ENCODE measurements at regions not wholly inside any gene's neighbourhood (a gene's known extent, or its start where the extent isn't known, plus 50 kb on each side); places are given as distances from the start of the nearest gene placed in this dataset.

DNA sequence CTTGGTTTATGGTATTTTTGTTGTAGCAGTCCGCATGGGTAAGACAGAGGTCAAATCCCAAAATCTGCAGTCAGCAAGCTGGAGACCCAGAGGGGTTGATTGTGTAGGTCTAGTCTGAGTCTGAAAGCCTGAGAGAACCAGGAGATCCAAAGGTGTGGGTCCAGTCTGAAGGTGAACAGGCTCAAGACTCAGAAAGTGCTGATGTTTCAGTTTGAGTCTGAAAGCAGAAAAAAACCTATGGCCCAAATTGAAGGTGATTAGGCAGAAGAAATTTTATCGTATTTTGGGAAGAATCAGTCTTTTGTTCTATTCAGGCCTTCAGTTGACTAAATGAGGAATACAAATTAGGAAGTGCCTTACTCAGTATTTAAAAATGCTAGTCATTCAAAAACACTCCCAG lies 807.8 kb upstream of the FOXG1 start:
- no peak overlapping the region for H3K27ac ChIP-seq
- no peak overlapping the region for H3K4me3 ChIP-seq

DNA sequence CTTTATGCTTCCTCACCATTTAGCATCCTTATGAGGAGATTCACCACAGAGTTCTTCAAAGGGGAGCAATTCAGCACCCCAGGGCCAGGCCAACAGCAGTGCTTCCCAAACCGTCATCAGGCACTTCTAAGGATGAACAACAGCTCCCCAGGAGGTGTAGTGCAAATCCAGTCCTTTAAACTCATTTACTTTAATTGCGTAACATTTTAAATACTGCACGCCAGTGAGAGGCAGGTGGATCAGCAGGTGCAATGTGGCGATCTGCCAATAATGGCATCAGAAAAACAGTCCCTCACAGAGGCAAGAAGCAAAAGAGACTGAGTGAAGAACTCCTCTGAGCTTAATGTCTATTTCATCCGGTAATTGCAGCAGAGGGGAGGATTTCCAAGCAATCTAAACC lies 770.9 kb upstream of the FOXG1 start:
- no peak overlapping the region for H3K4me3 ChIP-seq

DNA sequence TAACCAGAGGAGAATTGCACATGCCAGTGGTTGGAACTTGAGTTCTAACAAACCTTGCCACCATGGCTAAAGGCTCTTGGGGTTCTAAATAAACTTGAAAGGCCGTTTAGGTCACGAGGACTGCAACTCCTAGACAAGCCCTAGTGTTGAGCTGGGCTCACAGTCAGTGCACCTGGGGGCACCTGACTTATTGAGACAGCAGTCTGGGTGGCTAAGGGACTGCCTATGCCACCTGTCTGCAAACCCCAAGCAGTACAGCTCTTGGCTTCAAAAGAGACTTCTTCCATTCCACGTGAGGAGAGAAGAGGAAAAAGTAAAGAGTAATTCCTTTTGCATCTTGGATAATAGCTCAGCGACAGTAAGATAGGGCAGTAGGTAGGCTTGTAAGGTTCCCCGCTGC lies 765.6 kb upstream of the FOXG1 start:
- H3K4me3 ChIP-seq, result no peak overlapping the region
- H3K27ac ChIP-seq, result no peak overlapping the region

More for the DNA sequence above, 770.9 kb upstream of the FOXG1 start:
- no peak overlapping the region for H3K27ac ChIP-seq

GRCh38 chr14:28012629-28013415 lies 753.8 kb upstream of the FOXG1 start:
- Histone ChIP-seq H3K27ac (no peak overlapping the region), H3K4me3 (no peak overlapping the region)

- H3K4me3 ChIP-seq, result no peak overlapping the region
- no peak overlapping the region for H3K27ac ChIP-seq
These were observed 746.5 kb upstream of the FOXG1 start for GRCh38 chr14:28020112-28020511.

DNA sequence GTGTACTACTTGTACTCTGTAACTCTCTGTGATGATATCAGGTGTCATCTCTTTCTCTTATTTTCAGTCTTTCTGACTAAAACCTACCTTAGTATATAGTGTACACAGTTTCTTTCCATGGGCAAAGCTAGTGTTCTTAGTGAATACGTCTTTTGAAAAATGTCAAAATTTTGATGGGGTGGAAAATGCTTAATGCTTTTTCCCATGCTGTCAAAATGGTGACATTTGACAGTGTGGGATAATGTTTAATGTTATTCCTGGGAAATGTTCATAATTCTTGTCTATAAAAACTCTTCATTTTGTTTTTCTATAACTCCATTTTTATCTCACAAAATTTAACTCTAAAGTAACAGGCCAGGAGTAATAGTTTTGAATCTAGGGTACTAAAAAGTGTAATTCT lies 742.7 kb upstream of the FOXG1 start:
- Histone ChIP-seq H3K4me3 (no peak overlapping the region), H3K27ac (no peak overlapping the region)

DNA sequence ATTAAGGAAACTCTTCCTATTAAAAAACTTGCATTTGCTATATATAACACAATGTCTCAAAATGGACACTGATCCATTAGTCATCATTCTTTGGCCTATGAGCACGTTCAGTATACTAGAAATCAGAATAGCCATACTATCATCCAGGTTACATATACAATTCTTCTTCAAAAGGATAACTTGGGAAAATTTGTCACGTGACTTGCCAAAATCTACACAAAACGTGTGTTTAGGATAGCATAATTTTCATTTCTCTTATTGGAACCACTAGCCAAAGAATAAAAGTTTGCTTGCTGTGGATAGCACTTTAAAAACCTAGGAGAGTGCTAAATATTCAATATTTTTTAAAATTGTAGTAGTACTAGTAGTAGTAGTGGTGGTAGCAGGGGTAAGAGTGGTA lies 714.3 kb upstream of the FOXG1 start:
- Histone ChIP-seq H3K4me3 (no peak overlapping the region), H3K27ac (no peak overlapping the region)

DNA sequence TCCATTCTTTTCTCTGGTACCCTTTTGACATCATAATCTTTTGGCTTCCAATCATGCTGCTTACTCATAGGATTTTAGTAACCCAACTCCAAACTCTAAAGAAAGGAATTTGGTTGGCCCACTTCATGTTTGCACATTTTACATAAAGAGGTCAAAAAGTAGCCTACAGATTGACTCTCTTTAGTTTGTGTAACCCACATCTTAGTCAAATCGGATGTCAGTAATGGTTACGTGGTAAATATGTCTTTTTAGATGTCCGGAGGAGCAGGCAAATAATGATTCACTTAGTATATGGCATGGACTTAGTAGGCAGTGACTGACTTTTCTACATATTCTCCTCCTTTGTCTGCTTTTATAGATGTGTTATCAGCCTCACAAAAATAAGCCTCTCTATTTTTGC lies 711.6 kb upstream of the FOXG1 start:
- Histone ChIP-seq H3K4me3 (no peak overlapping the region), H3K27ac (no peak overlapping the region)

GRCh38 chr14:28057359-28058296 lies 709.0 kb upstream of the FOXG1 start:
- Histone ChIP-seq H3K4me3 (no peak overlapping the region), H3K27ac (no peak overlapping the region)

GRCh38 chr14:28059254-28059653 lies 707.3 kb upstream of the FOXG1 start:
- Histone ChIP-seq H3K27ac (no peak overlapping the region), H3K4me3 (no peak overlapping the region)

DNA sequence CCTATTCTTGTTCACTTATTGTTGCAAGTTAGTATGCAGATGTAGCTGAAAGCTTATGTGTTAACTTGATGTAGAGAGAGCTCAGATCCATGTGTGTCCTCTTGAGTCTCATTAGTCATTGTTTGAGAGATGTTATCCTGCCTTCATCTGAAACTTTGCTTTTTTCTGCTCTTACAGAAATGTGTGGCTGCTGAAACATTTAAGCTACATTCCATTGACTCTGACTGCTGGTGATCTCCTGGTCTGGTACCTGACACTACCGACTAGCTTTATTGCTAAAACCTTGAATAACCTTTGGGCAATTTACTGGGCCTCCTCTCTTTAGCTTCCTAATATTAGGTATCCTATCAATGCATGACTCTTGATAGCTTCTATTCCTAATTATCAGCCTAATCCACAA lies 705.6 kb upstream of the FOXG1 start:
- no peak overlapping the region for H3K4me3 ChIP-seq
- H3K27ac ChIP-seq, result no peak overlapping the region

GRCh38 chr14:28077021-28077420 lies 689.6 kb upstream of the FOXG1 start:
- Histone ChIP-seq H3K4me3 (no peak overlapping the region), H3K27ac (no peak overlapping the region)

- no peak overlapping the region for H3K4me3 ChIP-seq
- H3K27ac ChIP-seq, result no peak overlapping the region
These were observed 683.2 kb upstream of the FOXG1 start for GRCh38 chr14:28083389-28083788.

- H3K27ac ChIP-seq, result no peak overlapping the region
- H3K4me3 ChIP-seq, result no peak overlapping the region
These were observed 678.5 kb upstream of the FOXG1 start for GRCh38 chr14:28088125-28088524.

- H3K4me3 ChIP-seq, result no peak overlapping the region
- H3K27ac ChIP-seq, result no peak overlapping the region
These were observed 669.0 kb upstream of the FOXG1 start for GRCh38 chr14:28097585-28097984.

DNA sequence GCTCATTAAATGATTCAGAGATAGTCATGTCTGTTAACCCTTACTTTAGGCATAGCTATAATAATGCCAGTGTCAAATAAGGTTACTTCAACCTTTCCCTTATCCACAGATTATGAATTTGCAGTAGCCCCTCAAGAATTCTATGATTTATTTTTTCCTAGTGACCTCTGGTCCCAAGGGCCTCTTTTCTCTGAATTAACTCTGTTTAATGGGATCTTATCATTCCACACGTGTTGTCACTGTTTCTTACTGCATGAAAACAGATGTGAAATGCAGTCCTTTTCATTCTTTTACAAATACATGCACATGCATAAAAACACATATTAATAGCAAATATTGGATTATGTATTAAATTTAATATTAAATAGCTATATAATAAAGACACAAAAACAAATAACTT lies 667.7 kb upstream of the FOXG1 start:
- H3K4me3 ChIP-seq, result no peak overlapping the region
- no peak overlapping the region for H3K27ac ChIP-seq

- Histone ChIP-seq H3K4me3 (no peak overlapping the region), H3K27ac (no peak overlapping the region)
These were observed 664.6 kb upstream of the FOXG1 start for GRCh38 chr14:28102001-28102400.

DNA sequence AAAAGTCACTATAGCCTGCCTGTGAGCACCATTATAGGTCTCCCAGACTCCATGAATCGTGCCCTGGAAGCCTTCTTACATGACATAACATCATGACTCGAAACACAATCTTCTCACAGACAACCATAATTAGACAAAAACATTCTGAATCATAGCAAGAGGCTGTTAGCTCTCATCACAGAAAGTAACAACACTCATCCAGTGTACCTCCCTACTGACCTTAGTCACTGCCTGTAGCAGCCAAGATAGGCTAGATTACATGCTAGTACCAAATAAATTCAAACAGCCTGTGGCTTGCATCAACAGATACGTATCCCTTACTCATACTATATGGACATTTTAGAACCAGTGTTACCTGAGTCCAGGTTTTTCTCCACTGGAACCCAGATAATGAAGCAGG lies 663.8 kb upstream of the FOXG1 start:
- no peak overlapping the region for H3K27ac ChIP-seq
- no peak overlapping the region for H3K4me3 ChIP-seq

- no peak overlapping the region for H3K27ac ChIP-seq
- no peak overlapping the region for H3K4me3 ChIP-seq
These were observed 653.3 kb upstream of the FOXG1 start for GRCh38 chr14:28113311-28113710.

- no peak overlapping the region for H3K4me3 ChIP-seq
- H3K27ac ChIP-seq, result no peak overlapping the region
These were observed 649.9 kb upstream of the FOXG1 start for GRCh38 chr14:28116716-28117115.

GRCh38 chr14:28119849-28120248 lies 646.7 kb upstream of the FOXG1 start:
- no peak overlapping the region for H3K4me3 ChIP-seq
- no peak overlapping the region for H3K27ac ChIP-seq

Measured in skin epidermis (tissue), 12 donors.